ENCODE measurements at regions not wholly inside any gene's neighbourhood (a gene's known extent, or its start where the extent isn't known, plus 50 kb on each side); places are given as distances from the start of the nearest gene placed in this dataset.

DNA sequence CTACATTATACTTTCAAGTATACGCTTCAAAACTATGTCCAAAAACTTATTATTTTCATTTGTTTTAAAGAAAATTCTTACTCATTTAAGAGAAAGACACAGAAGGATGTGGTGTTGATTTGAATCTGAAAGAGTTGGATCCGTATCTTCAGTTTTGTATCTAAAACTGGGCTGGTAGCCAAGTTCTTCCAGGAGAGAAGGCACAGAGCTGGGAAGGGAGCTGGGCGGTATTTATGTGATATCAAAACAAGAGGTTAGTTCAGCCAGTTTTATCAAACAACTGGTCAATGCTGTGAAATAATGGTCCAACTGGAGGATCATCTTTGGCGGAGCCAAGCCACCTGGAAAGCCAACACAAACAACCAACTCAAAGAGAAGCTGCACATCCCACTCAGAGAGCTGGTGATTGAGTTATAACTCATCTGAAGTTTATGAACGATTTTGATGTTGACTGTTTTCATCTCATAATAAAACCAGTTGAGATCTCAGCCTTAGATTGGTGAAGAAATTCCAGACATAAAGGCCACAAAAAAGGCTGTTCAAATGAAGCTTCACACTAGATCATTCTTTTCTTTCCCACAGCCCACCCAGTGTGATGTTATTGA is 489.6 kb upstream of the RASGRP1 start:
- no peak for TF ChIP-seq CTCF (conservative IDR thresholded peaks at IDR 0.05; ENCODE audit: control insufficient read depth, insufficient read depth, low read depth, low read length)
- DNase-seq (ENCODE audit: low read depth), result no peak
- no peak overlapping the region for H3K4me3 ChIP-seq (ENCODE audit: control insufficient read depth, low read depth, low read length)

GRCh38 chr15:39056357-39056756 is 491.7 kb upstream of the RASGRP1 start:
- TF ChIP-seq CTCF (conservative IDR thresholded peaks at IDR 0.05; ENCODE audit: control insufficient read depth, insufficient read depth, low read depth, low read length), result no peak
- no peak for DNase-seq (ENCODE audit: low read depth)
- H3K4me3 ChIP-seq (ENCODE audit: control insufficient read depth, low read depth, low read length), result no peak overlapping the region

DNA sequence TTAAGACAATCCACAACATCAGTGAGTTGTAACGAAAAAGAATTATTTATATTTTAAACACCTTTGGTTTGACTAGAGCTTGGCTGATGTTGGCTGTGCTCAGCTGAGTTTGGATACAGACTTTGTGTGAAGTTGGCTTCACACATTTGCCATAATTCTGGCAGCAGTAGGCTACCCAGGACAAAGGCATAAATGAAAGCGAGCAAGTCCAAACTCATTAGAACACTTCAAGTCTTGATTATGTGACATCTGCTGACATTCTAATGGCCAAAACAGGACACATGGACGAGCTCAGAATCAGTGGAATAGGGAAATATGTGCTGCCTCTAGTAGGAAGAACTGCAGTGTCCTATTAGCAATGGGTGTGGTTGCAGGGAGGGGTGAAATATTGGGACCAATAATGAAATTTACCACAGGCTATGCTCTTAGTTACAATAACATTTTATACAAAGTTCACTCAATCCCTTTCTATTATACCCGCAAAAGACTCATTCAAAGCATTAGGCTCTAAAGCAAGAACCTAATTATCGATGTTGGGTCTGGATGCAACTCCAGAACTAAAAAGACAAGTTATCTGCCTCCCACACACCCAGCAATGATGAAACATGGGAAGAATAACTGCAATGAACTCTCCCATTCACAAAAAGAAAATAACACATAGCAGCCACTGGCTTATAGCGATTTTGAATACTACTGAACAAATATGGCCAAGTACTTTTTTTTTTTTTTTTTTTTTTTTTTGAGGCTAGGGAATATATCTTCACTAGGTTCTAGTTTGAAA is 493.9 kb upstream of the RASGRP1 start:
- H3K4me3 ChIP-seq (ENCODE audit: control insufficient read depth, low read depth, low read length), result no peak overlapping the region
- TF ChIP-seq CTCF (conservative IDR thresholded peaks at IDR 0.05; ENCODE audit: control insufficient read depth, insufficient read depth, low read depth, low read length), result no peak
- DNase-seq (ENCODE audit: low read depth), result no peak

DNA sequence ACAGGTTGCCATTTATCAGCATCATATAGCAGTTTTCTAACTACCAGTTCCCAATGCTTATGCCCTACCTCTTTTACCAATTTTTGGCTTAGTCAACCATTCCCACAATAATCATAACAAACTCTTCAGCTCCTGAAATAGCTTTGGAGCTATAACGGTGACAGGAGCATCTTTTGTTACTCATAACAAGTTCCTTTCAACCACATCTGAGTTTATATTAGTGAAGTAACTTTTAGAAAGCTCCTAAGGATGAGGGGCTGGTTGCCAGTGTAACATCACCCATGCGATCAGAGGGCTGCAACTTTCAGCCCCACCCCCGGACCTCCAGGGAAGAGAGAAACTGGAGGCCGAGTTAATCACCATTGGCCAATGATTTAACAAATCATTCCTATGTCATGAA is 495.3 kb upstream of the RASGRP1 start:
- TF ChIP-seq CTCF (conservative IDR thresholded peaks at IDR 0.05; ENCODE audit: control insufficient read depth, insufficient read depth, low read depth, low read length), result no peak
- H3K4me3 ChIP-seq (ENCODE audit: control insufficient read depth, low read depth, low read length), result no peak overlapping the region
- no peak for DNase-seq (ENCODE audit: low read depth)

GRCh38 chr15:39061952-39062464 is 497.4 kb upstream of the RASGRP1 start:
- no peak overlapping the region for H3K4me3 ChIP-seq (ENCODE audit: control insufficient read depth, low read depth, low read length)
- TF ChIP-seq CTCF (conservative IDR thresholded peaks at IDR 0.05; ENCODE audit: control insufficient read depth, insufficient read depth, low read depth, low read length), result no peak
- no peak for DNase-seq (ENCODE audit: low read depth)

- no peak for DNase-seq (ENCODE audit: low read depth)
- H3K4me3 ChIP-seq (ENCODE audit: control insufficient read depth, low read depth, low read length), result no peak overlapping the region
- no peak for TF ChIP-seq CTCF (conservative IDR thresholded peaks at IDR 0.05; ENCODE audit: control insufficient read depth, insufficient read depth, low read depth, low read length)
Measured at GRCh38 chr15:39066677-39067076, 502.1 kb upstream of the RASGRP1 start.
